Mesendoderm (in vitro differentiated cells): ENCODE measurements at regions not wholly inside any gene's neighbourhood (a gene's known extent, or its start where the extent isn't known, plus 50 kb on each side); places are given as distances from the start of the nearest gene placed in this dataset.

Source experiments
- DNase-seq: peaks from one replicate; pipeline ENCODE4 v3.0.0; 2013
- H2AK5ac ChIP-seq: 2 replicates; pipeline ENCODE4 v1.6.1; 2013; ENCODE audit warnings: low read length, inconsistent platforms
- H2BK120ac ChIP-seq: 2 replicates; pipeline ENCODE4 v1.6.1; 2013; ENCODE audit warnings: low read depth, mild to moderate bottlenecking, low read length, moderate library complexity, mixed read lengths
- H2BK15ac ChIP-seq: replicated peaks from 2 replicates; pipeline ENCODE4 v1.6.1; 2013; ENCODE audit warnings: low read depth, mild to moderate bottlenecking, moderate library complexity
- H2BK5ac ChIP-seq: 2 replicates; pipeline ENCODE4 v1.6.1; 2013; ENCODE audit warnings: low read length, inconsistent platforms
- H3K18ac ChIP-seq: 2 replicates; pipeline ENCODE4 v1.6.1; 2013; ENCODE audit warnings: mild to moderate bottlenecking, low read length, mixed read lengths
- H3K23ac ChIP-seq: one replicate; pipeline ENCODE4 v1.6.1; 2013; ENCODE audit warnings: low read length
- H3K27ac ChIP-seq: 2 replicates; pipeline ENCODE4 v1.5.1; 2013; ENCODE audit warnings: low read depth, mild to moderate bottlenecking, inconsistent platforms, low read length, moderate library complexity
- H3K27me3 ChIP-seq: 2 replicates; pipeline ENCODE4 v1.6.1; 2013; ENCODE audit warnings: low read length, control low read depth, mild to moderate bottlenecking, inconsistent platforms; ENCODE audit not compliant: insufficient read depth, poor library complexity
- H3K36me3 ChIP-seq: 2 replicates; pipeline ENCODE4 v1.6.1; 2013; ENCODE audit warnings: low read length, inconsistent platforms; ENCODE audit not compliant: control insufficient read depth, insufficient read depth
- H3K4ac ChIP-seq: one replicate; pipeline ENCODE4 v1.6.1; 2013; ENCODE audit warnings: low read depth, mild to moderate bottlenecking, low read length, moderate library complexity
- H3K4me1 ChIP-seq: 2 replicates; pipeline ENCODE4 v1.6.1; 2013; ENCODE audit warnings: low read depth, low read length, inconsistent platforms; ENCODE audit not compliant: control insufficient read depth
- H3K4me2 ChIP-seq: 2 replicates; pipeline ENCODE4 v1.6.1; 2013; ENCODE audit warnings: low read length
- H3K4me3 ChIP-seq: 2 replicates; pipeline ENCODE4 v1.5.1; 2013; ENCODE audit warnings: mild to moderate bottlenecking, low read length
- H3K56ac ChIP-seq: one replicate; pipeline ENCODE4 v1.6.1; 2013; ENCODE audit warnings: low read length
- H3K79me1 ChIP-seq: 2 replicates; pipeline ENCODE4 v1.6.1; 2013; ENCODE audit warnings: low read length, inconsistent platforms
- H3K79me2 ChIP-seq: 2 replicates; pipeline ENCODE4 v1.6.1; 2013; ENCODE audit warnings: mild to moderate bottlenecking, low read length; ENCODE audit not compliant: control insufficient read depth, insufficient read depth
- H3K9ac ChIP-seq: 2 replicates; pipeline ENCODE4 v1.6.1; 2013; ENCODE audit warnings: low read length, inconsistent platforms
- H4K5ac ChIP-seq: one replicate; pipeline ENCODE4 v1.6.1; 2013; ENCODE audit warnings: low read length
- H4K8ac ChIP-seq: one replicate; pipeline ENCODE4 v1.6.1; 2013; ENCODE audit warnings: low read depth, mild to moderate bottlenecking, control low read depth, low read length, moderate library complexity
- WGBS: extraction: QIAGEN DNeasy Blood & Tissue Kit; methylation state at CpG from one replicate; pipeline ENCODE4 v1.1.7; 2013; ENCODE audit warnings: low lambda C conversion rate, missing lambda C conversion rate; ENCODE audit not compliant: insufficient coverage; ENCODE audit errors: extremely low coverage; 5-methylcytosine and 5-hydroxymethylcytosine counted together

DNA sequence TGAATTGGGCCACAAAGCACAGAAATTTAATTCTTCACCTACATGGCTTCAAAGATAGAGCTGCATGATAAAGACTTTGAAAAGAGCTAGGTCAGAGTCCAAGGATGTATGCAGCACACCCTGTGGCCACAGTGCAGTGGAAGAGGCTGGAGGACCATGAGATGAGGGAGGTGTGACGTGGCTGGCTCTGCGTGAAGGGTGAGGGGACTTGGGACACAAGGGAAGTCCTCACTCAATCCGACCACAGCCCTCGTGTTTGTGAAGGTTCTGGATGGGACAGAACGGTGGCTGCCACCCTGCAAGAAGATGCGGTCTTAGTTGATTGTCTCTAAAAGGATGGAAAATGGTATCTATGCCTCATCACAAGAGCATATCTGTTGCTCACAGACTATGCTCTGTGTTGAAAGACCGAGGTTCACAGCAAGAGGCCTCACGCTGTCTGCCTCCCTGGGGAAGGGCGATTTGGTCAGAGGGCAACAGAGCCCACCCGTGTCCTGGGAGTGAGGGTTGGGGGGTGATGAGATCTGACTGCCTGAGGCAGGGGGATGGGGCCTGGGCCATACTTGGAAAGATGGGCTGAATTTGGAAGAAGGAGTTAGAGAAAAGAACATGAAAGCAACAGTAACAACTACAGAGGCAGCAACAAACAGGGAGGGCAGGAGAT lies 174.4 kb upstream of the SHH start:
- H3K4me1 ChIP-seq = no peaks in the 10 kb centered on the region
- no peak overlapping the region for H3K4me2 ChIP-seq
- H4K5ac ChIP-seq = no peak overlapping the region
- no peak overlapping the region for H3K4me3 ChIP-seq
- no peaks in the 10 kb centered on the region for H3K79me1 ChIP-seq
- no peak overlapping the region for H3K9ac ChIP-seq
- H2BK5ac ChIP-seq = no peak overlapping the region
- no peak overlapping the region for H3K18ac ChIP-seq
- H3K56ac ChIP-seq = no peak overlapping the region
- H2BK15ac ChIP-seq = no peak overlapping the region
- no peak overlapping the region for H3K4ac ChIP-seq
- H2BK120ac ChIP-seq = no peak overlapping the region
- no peak overlapping the region for H2AK5ac ChIP-seq
- no CpG with 5 or more reads among the region's 10 CpGs for WGBS
- H4K8ac ChIP-seq = no peak overlapping the region
- H3K23ac ChIP-seq = no peak overlapping the region
- no peaks in the 10 kb centered on the region for H3K79me2 ChIP-seq
- no peak overlapping the region for H3K27ac ChIP-seq
- H3K36me3 ChIP-seq = no peaks in the 10 kb centered on the region
- DNase-seq = no peak
- H3K27me3 ChIP-seq = no peaks in the 10 kb centered on the region

DNA sequence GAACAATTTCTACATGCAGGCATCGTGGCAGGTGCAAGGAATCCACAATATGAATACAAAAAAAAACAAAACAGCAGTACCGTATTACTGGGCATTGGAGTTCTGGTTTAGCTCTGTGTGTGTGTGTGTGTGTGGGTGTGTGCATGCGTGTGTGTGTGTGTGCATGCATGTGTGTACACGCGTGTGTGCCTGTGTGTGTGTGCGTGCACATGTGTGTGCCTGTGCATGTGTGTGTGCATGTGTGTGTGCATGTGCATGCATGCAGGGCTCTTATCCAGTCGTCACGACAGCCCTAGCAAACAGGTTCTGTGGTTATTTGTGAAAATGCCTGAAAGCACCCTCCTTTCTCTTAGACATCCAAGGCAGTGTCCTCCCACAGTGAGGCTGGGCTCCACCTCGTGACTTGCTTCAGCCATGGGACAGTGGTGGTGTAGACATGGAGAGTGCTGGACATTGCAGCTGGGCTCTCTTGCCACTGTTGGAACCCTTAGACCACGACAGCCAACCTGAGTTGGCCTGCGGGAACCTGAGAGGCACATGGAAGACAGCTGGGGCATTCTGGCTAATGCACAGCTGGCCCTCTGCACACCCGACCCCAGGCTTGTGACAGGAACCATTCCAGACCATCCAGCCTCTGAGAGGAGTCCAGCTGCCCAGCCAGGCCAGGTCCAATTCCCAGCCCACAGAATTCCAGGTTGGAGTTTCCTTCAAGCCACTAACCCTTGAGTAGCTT lies 173.4 kb upstream of the SHH start:
- Histone ChIP-seq H3K4me2 (no peak overlapping the region), H3K27ac (no peak overlapping the region), H4K5ac (no peak overlapping the region), H3K36me3 (no peaks in the 10 kb centered on the region), H3K4me1 (no peaks in the 10 kb centered on the region), H3K56ac (no peak overlapping the region), H3K27me3 (no peaks in the 10 kb centered on the region), H3K79me1 (no peaks in the 10 kb centered on the region), H3K9ac (no peak overlapping the region), H2BK120ac (no peak overlapping the region), H3K18ac (no peak overlapping the region), H3K23ac (no peak overlapping the region), H3K4me3 (no peak overlapping the region), H2AK5ac (no peak overlapping the region), H2BK5ac (no peak overlapping the region), H2BK15ac (no peak overlapping the region), H3K4ac (no peak overlapping the region), H3K79me2 (no peaks in the 10 kb centered on the region), H4K8ac (no peak overlapping the region)
- WGBS = no CpG with 5 or more reads among the region's 12 CpGs
- no peak for DNase-seq

GRCh38 chr7:155984609-155985405 lies 172.5 kb upstream of the SHH start:
- no CpG with 5 or more reads among the region's 15 CpGs for WGBS
- Histone ChIP-seq H3K4me3 (no peak overlapping the region), H4K8ac (no peak overlapping the region), H3K36me3 (no peaks in the 10 kb centered on the region), H3K79me2 (no peaks in the 10 kb centered on the region), H3K27ac (no peak overlapping the region), H4K5ac (no peak overlapping the region), H3K56ac (no peak overlapping the region), H3K9ac (no peak overlapping the region), H3K4me1 (no peaks in the 10 kb centered on the region), H3K79me1 (no peaks in the 10 kb centered on the region), H2AK5ac (no peak overlapping the region), H2BK15ac (no peak overlapping the region), H2BK5ac (no peak overlapping the region), H3K23ac (no peak overlapping the region), H3K18ac (no peak overlapping the region), H3K27me3 (no peaks in the 10 kb centered on the region), H3K4ac (no peak overlapping the region), H2BK120ac (no peak overlapping the region), H3K4me2 (no peak overlapping the region)
- no peak for DNase-seq

- DNase-seq = no peak
- Histone ChIP-seq H3K9ac (no peak overlapping the region), H2BK15ac (no peak overlapping the region), H2BK5ac (no peak overlapping the region), H3K4me1 (no peaks in the 10 kb centered on the region), H3K4ac (no peak overlapping the region), H2AK5ac (no peak overlapping the region), H3K56ac (no peak overlapping the region), H4K5ac (no peak overlapping the region), H3K23ac (no peak overlapping the region), H3K4me3 (no peak overlapping the region), H3K27ac (no peak overlapping the region), H3K79me2 (no peaks in the 10 kb centered on the region), H3K4me2 (no peak overlapping the region), H3K27me3 (no peaks in the 10 kb centered on the region), H2BK120ac (no peak overlapping the region), H3K36me3 (no peaks in the 10 kb centered on the region), H4K8ac (no peak overlapping the region), H3K18ac (no peak overlapping the region), H3K79me1 (no peaks in the 10 kb centered on the region)
- WGBS = no CpG with 5 or more reads among the region's 10 CpGs
Observed at GRCh38 chr7:155984028-155984580, 171.8 kb upstream of the SHH start.

DNA sequence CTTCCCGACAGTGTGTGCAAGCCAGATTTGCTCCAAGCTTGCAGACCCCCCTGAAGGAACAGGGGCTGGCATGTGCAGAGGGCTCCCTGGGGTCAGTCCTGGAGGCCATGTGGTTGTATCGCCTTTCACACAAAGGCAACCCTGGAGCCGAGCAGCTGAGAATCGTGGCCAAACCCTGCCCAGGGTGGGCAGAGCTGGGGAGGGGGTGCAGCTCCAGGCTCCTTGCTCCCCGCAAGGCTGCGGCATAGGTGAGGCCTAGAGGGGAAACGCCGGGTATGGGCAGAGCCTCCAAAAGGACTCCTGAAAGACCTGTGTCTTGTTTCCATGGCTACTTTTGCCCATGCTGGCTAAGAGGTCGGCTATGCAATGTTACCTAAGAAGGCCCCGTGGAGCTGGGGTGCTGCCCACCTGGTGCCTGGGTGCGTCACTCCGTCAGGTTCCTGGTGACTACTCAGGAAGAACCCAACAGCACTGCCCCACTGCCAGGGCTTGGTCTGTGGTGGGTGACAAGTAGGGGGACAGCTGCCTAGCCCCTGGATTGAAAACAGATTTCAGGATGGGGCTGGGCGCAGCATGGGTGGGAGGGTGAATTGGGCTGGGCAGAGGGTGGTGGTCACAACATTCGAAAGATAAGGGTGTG lies 171.0 kb upstream of the SHH start:
- H2AK5ac ChIP-seq = no peak overlapping the region
- H4K8ac ChIP-seq = no peak overlapping the region
- H3K27me3 ChIP-seq = no peaks in the 10 kb centered on the region
- H3K56ac ChIP-seq = no peak overlapping the region
- no peak overlapping the region for H3K4ac ChIP-seq
- no CpG with 5 or more reads among the region's 14 CpGs for WGBS
- DNase-seq = no peak
- H3K79me2 ChIP-seq = no peaks in the 10 kb centered on the region
- H4K5ac ChIP-seq = no peak overlapping the region
- no peaks in the 10 kb centered on the region for H3K79me1 ChIP-seq
- no peaks in the 10 kb centered on the region for H3K4me1 ChIP-seq
- H3K18ac ChIP-seq = no peak overlapping the region
- H3K4me3 ChIP-seq = no peak overlapping the region
- H3K4me2 ChIP-seq = no peak overlapping the region
- H3K27ac ChIP-seq = no peak overlapping the region
- H2BK120ac ChIP-seq = no peak overlapping the region
- H2BK5ac ChIP-seq = no peak overlapping the region
- H3K23ac ChIP-seq = no peak overlapping the region
- no peak overlapping the region for H2BK15ac ChIP-seq
- H3K36me3 ChIP-seq = no peaks in the 10 kb centered on the region
- no peak overlapping the region for H3K9ac ChIP-seq
